Fibroblast of lung (primary cell): ENCODE measurements at regions not wholly inside any gene's neighbourhood (a gene's known extent, or its start where the extent isn't known, plus 50 kb on each side); places are given as distances from the start of the nearest gene placed in this dataset.

Source experiments
- EZH2 ChIP-seq: IDR thresholded peaks from 2 replicates; pipeline ENCODE4 v1.5.1; 2012; ENCODE audit warnings: low read length, control low read depth, mild to moderate bottlenecking; ENCODE audit errors: missing control alignments
- TF ChIP-seq, protein P1 (sequence below), 2 donors: IDR thresholded peaks in 1 of 2; conservative IDR thresholded peaks in 1 of 2; 1 replicate in 1 of 2; 2 replicates in 1 of 2; pipeline ENCODE4 v1.5.1; 2011 to 2012; ENCODE audit warnings: low read length in 2 of 2, control low read depth in 1 of 2, inconsistent platforms in 1 of 2, low read depth in 1 of 2, mild to moderate bottlenecking in 1 of 2

DNA sequence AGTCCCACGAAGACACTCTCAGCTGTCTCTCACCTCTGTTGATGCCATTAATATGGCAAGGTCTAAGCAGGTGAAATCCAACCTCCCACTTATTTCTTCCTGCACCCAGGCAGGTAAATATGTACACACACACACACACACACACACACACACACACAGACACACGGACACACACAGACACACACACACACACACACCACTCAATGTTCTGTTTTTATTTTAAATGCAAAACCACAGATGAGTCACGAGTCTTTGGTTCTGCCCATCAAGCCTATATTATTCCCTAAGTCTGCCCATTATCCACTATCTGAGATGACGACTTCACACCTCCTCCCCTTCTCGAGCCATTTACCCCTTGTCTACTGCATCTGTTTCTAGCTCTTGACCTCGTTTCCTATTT is 344.7 kb downstream of the CDH26 start:
- TF ChIP-seq, protein P1, sequence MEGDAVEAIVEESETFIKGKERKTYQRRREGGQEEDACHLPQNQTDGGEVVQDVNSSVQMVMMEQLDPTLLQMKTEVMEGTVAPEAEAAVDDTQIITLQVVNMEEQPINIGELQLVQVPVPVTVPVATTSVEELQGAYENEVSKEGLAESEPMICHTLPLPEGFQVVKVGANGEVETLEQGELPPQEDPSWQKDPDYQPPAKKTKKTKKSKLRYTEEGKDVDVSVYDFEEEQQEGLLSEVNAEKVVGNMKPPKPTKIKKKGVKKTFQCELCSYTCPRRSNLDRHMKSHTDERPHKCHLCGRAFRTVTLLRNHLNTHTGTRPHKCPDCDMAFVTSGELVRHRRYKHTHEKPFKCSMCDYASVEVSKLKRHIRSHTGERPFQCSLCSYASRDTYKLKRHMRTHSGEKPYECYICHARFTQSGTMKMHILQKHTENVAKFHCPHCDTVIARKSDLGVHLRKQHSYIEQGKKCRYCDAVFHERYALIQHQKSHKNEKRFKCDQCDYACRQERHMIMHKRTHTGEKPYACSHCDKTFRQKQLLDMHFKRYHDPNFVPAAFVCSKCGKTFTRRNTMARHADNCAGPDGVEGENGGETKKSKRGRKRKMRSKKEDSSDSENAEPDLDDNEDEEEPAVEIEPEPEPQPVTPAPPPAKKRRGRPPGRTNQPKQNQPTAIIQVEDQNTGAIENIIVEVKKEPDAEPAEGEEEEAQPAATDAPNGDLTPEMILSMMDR (conservative IDR thresholded peaks at IDR 0.05 in 1 of 2, IDR thresholded peaks at IDR 0.05 in 1 of 2; ENCODE audit: low read depth in 1 of 2, low read length in 2 of 2) = no peak
- TF ChIP-seq EZH2 = no peak
